CD4-positive, alpha-beta T cell (primary cell): ENCODE measurements at regions not wholly inside any gene's neighbourhood (a gene's known extent, or its start where the extent isn't known, plus 50 kb on each side); places are given as distances from the start of the nearest gene placed in this dataset.

Experiments used
- ATAC-seq: fragments of 200-7000 bp; cut with Tn5 transposase; one replicate; pipeline ENCODE4 v1.10.0; 2022; ENCODE audit warnings: mild to moderate bottlenecking; ENCODE audit not compliant: poor library complexity
- CTCF ChIA-PET: fragments of 350-600 bp; sonication (Branson Sonifier 250); formaldehyde crosslinking; loops from one replicate; lab custom pipeline; 2021; ENCODE audit warnings: antibody characterized with exemption, inconsistent platforms; lab: Charles Lee
- POLR2A ChIA-PET: fragments of 350-600 bp; sonication (Branson Sonifier 250); formaldehyde crosslinking; loops from one replicate; lab custom pipeline; 2021; ENCODE audit warnings: antibody characterized with exemption, inconsistent platforms; lab: Charles Lee
- DNase-seq, 14 experiments: peaks; one replicate each; pipeline ENCODE4 v3.0.0-alpha.2; 2013 to 2020; ENCODE audit warnings: mixed read lengths in 2 of 14
- H3K27ac ChIP-seq, 2 donors: one replicate each; pipeline versions ENCODE4 v1.5.1 to v1.7.0; 2013; ENCODE audit warnings: low read length in 2 of 2, low read depth in 1 of 2, mild to moderate bottlenecking in 1 of 2
- H3K27me3 ChIP-seq, 2 experiments: 1 replicate in 1 of 2; 2 replicates in 1 of 2; pipeline versions ENCODE4 v1.6.1 to v1.7.0; 2013; ENCODE audit warnings: low read length in 2 of 2, control low read depth in 1 of 2, mild to moderate bottlenecking in 1 of 2, moderate library complexity in 1 of 2; ENCODE audit not compliant: insufficient read depth in 2 of 2, control insufficient read depth in 1 of 2
- H3K36me3 ChIP-seq: one replicate; pipeline ENCODE4 v1.6.1; 2013; ENCODE audit warnings: low read length, control low read depth; ENCODE audit not compliant: insufficient read depth
- H3K4me1 ChIP-seq: one replicate; pipeline ENCODE4 v1.6.1; 2013; ENCODE audit warnings: low read length, control low read depth; ENCODE audit not compliant: insufficient read depth
- H3K4me3 ChIP-seq: one replicate; pipeline ENCODE4 v1.5.1; 2013; ENCODE audit warnings: mild to moderate bottlenecking, low read length, moderate library complexity
- H3K9me3 ChIP-seq, 2 experiments: 1 replicate in 1 of 2; 2 replicates in 1 of 2; pipeline versions ENCODE4 v1.6.1 to v1.7.0; 2013; ENCODE audit warnings: low read length in 2 of 2, mild to moderate bottlenecking in 2 of 2, control low read depth in 1 of 2, moderate library complexity in 1 of 2; ENCODE audit not compliant: control insufficient read depth in 1 of 2, insufficient read depth in 1 of 2
- H3K27ac Mint-ChIP-seq: one replicate; pipeline ENCODE4 v1.8.0; 2020; ENCODE audit warnings: mixed read lengths
- H3K27me3 Mint-ChIP-seq: one replicate; pipeline ENCODE4 v1.8.0; 2021; ENCODE audit warnings: mixed read lengths
- H3K36me3 Mint-ChIP-seq: one replicate; pipeline ENCODE4 v1.8.0; 2021; ENCODE audit warnings: low read depth, mixed read lengths
- H3K4me1 Mint-ChIP-seq: one replicate; pipeline ENCODE4 v1.8.0; 2021; ENCODE audit warnings: low read depth, mixed read lengths
- H3K4me3 Mint-ChIP-seq: one replicate; pipeline ENCODE4 v1.8.0; 2020; ENCODE audit warnings: mild to moderate bottlenecking, mixed read lengths
- H3K9me3 Mint-ChIP-seq: one replicate; pipeline ENCODE4 v1.8.0; 2020; ENCODE audit warnings: mixed read lengths
- intact Hi-C, 2 experiments: fragments of 100-400 bp; cut with DNase I in 1 of 2; cut with micrococcal nuclease in 1 of 2; formaldehyde crosslinking; loops; one replicate each; pipeline versions ENCODE4 v1.15.1 to v1.9.0; 2023 to 2025; cut with DNase I, micrococcal nuclease
- TF ChIP-seq, protein P1 (sequence below): fragments of 200-600 bp; IDR thresholded peaks from one replicate; pipeline ENCODE4 v1.8.0; 2022; ENCODE audit warnings: antibody characterized with exemption, mild to moderate bottlenecking

DNA sequence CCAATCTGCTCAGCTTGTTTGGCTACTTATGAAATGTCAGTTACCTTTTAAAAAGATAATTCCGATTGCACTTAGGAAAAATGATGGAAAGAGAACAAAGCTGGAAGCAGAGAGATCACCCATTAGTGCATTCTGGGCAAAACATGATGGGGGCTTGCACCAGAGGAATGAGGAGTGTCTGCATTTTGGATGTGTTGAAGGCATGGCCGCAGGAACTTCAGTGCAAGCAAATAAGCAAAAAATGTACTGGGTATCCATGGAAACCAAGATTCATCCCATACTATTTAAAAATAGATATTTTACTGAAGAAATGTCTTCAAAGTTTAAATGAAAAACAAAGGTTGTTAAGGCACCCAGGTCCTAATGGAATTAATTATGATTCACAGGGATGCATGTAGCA, 655.0 kb downstream of the POM121L12 start:
- Mint-ChIP-seq H3K36me3 (no peaks in the 10 kb centered on the region), H3K4me1 (no peaks in the 10 kb centered on the region), H3K27me3 (no peaks in the 10 kb centered on the region), H3K9me3 (peaks cover 9% of the 10 kb centered on the region), H3K27ac (no peak overlapping the region), H3K4me3 (no peak overlapping the region)
- Histone ChIP-seq H3K27ac (no peak overlapping the region), H3K4me1 (no peaks in the 10 kb centered on the region), H3K4me3 (no peak overlapping the region), H3K27me3 (no peaks in the 10 kb centered on the region), H3K9me3 (peaks cover 4% of the 10 kb centered on the region in 2 experiments), H3K36me3 (no peaks in the 10 kb centered on the region)
- no peak for ATAC-seq
- POLR2A ChIA-PET, result no interaction called here
- TF ChIP-seq, protein P1, sequence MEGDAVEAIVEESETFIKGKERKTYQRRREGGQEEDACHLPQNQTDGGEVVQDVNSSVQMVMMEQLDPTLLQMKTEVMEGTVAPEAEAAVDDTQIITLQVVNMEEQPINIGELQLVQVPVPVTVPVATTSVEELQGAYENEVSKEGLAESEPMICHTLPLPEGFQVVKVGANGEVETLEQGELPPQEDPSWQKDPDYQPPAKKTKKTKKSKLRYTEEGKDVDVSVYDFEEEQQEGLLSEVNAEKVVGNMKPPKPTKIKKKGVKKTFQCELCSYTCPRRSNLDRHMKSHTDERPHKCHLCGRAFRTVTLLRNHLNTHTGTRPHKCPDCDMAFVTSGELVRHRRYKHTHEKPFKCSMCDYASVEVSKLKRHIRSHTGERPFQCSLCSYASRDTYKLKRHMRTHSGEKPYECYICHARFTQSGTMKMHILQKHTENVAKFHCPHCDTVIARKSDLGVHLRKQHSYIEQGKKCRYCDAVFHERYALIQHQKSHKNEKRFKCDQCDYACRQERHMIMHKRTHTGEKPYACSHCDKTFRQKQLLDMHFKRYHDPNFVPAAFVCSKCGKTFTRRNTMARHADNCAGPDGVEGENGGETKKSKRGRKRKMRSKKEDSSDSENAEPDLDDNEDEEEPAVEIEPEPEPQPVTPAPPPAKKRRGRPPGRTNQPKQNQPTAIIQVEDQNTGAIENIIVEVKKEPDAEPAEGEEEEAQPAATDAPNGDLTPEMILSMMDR, result no peak
- intact Hi-C loops, result no loop called here
- no peak for DNase-seq
- CTCF ChIA-PET, result no interaction called here

DNA sequence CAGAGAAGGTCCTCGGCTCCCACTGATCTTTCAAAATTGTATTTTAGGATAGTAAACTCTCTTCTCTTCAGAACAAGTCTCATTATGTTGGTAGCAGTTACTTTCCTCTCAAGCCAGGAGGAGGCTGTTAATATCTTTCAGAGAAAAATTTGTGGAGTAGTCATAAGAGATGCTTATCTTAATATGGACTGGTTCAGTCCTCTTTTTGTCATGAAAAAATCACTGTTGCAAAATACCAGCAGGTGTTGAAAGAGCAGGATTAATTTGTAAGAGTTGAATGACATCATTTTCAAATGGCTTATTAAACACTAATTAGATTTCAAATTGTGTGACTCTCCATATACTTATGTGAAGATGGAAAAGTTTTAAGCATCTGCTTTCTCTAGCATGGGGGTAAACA, 662.5 kb downstream of the POM121L12 start:
- Histone ChIP-seq H3K36me3 (no peaks in the 10 kb centered on the region), H3K27ac (no peak overlapping the region), H3K4me1 (no peaks in the 10 kb centered on the region), H3K4me3 (no peak overlapping the region), H3K9me3 (peaks cover 6% of the 10 kb centered on the region in 2 experiments), H3K27me3 (no peaks in the 10 kb centered on the region)
- peaks cover 13% of the 10 kb centered on the region for H3K9me3 Mint-ChIP-seq
- no peak overlapping the region for H3K27ac Mint-ChIP-seq
- intact Hi-C loops, result no loop called here
- TF ChIP-seq, protein P1, result no peak
- H3K27me3 Mint-ChIP-seq, result no peaks in the 10 kb centered on the region
- H3K4me1 Mint-ChIP-seq, result no peaks in the 10 kb centered on the region
- ChIA-PET POLR2A (no interaction called here), CTCF (no interaction called here)
- ATAC-seq, result no peak
- no peak overlapping the region for H3K4me3 Mint-ChIP-seq
- no peaks in the 10 kb centered on the region for H3K36me3 Mint-ChIP-seq
- DNase-seq, result no peak

DNA sequence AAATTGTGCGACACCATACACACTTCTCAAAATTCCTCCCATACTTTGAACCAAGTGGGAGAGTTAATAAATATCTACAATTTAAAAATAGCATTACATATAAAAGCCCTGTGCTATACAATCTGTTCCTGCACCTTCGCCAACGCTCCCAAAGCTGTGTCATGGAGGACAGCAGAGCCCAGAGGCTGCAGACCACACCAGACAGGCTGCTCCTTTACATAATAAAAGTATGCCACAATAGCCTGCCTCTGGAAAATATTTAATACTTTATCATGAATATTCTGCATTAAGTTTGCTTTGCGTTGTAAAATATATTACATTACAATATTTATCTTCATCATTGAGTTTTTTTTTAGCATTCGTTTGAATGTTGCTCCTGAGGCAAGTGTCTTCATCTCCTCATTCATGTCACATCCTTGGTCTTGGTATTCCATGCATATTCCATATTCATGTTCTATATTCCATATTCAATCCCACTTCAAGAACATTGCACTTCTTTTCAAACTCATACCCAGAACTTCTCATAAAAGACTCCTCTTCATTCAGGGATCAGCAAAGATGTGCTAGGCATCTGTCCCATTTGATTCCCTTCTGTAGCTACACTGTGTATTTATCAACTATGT, 663.9 kb downstream of the POM121L12 start:
- Histone ChIP-seq H3K36me3 (no peaks in the 10 kb centered on the region), H3K4me3 (no peak overlapping the region), H3K9me3 (peaks cover 4 to 6% of the 10 kb centered on the region in 2 experiments), H3K27ac (no peak overlapping the region), H3K27me3 (no peaks in the 10 kb centered on the region), H3K4me1 (no peaks in the 10 kb centered on the region)
- Mint-ChIP-seq H3K36me3 (no peaks in the 10 kb centered on the region), H3K4me3 (no peak overlapping the region), H3K9me3 (peaks cover 15% of the 10 kb centered on the region), H3K4me1 (no peaks in the 10 kb centered on the region), H3K27me3 (no peaks in the 10 kb centered on the region), H3K27ac (no peak overlapping the region)
- ATAC-seq, result no peak
- intact Hi-C loops, result no loop called here
- ChIA-PET CTCF (no interaction called here), POLR2A (no interaction called here)
- no peak for DNase-seq
- TF ChIP-seq, protein P1, result no peak
